ENCODE measurements at regions not wholly inside any gene's neighbourhood (a gene's known extent, or its start where the extent isn't known, plus 50 kb on each side); places are given as distances from the start of the nearest gene placed in this dataset.

DNA sequence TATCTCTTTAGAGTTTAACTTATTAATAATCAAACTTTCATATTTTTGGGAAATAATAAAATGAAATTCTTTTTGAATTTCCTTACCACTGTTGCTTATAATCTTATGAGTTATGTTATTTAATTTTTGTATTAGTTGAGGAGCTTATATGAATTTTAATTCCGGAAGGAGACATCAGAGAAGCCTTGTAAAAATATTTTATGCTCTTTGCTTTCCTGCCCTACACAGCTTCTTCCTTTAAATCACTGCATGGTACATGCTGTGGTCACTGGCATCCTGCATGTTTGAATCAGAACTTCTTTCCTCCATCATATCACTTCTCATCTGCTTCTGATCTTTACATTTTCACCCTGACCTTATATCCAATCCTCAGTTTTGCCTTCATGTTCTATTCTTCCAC is 266.7 kb upstream of the ZSWIM2 start:
- H3K4me3 ChIP-seq (replicated peaks; ENCODE audit: insufficient read depth, low read length), result no peak overlapping the region
- H3K27me3 ChIP-seq (ENCODE audit: insufficient read depth, poor library complexity, severe bottlenecking), result no peaks in the 10 kb centered on the region
- H3K27ac ChIP-seq (replicated peaks), result no peak overlapping the region
- no peak for DNase-seq (ENCODE audit: low read depth in 1 of 2, low spot score in 1 of 2)
- TF ChIP-seq, protein P1, sequence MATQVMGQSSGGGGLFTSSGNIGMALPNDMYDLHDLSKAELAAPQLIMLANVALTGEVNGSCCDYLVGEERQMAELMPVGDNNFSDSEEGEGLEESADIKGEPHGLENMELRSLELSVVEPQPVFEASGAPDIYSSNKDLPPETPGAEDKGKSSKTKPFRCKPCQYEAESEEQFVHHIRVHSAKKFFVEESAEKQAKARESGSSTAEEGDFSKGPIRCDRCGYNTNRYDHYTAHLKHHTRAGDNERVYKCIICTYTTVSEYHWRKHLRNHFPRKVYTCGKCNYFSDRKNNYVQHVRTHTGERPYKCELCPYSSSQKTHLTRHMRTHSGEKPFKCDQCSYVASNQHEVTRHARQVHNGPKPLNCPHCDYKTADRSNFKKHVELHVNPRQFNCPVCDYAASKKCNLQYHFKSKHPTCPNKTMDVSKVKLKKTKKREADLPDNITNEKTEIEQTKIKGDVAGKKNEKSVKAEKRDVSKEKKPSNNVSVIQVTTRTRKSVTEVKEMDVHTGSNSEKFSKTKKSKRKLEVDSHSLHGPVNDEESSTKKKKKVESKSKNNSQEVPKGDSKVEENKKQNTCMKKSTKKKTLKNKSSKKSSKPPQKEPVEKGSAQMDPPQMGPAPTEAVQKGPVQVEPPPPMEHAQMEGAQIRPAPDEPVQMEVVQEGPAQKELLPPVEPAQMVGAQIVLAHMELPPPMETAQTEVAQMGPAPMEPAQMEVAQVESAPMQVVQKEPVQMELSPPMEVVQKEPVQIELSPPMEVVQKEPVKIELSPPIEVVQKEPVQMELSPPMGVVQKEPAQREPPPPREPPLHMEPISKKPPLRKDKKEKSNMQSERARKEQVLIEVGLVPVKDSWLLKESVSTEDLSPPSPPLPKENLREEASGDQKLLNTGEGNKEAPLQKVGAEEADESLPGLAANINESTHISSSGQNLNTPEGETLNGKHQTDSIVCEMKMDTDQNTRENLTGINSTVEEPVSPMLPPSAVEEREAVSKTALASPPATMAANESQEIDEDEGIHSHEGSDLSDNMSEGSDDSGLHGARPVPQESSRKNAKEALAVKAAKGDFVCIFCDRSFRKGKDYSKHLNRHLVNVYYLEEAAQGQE (IDR thresholded peaks at IDR 0.05; ENCODE audit: insufficient replicate concordance, low read depth), result no peak
- TF ChIP-seq SPI1 (IDR thresholded peaks at IDR 0.05; ENCODE audit: borderline replicate concordance, low read depth) (no peak), GABPA (IDR thresholded peaks at IDR 0.05; ENCODE audit: low read depth) (no peak), POLR2AphosphoS5 (IDR thresholded peaks at IDR 0.05; ENCODE audit: low read depth) (no peak)
- TF ChIP-seq, protein P2, sequence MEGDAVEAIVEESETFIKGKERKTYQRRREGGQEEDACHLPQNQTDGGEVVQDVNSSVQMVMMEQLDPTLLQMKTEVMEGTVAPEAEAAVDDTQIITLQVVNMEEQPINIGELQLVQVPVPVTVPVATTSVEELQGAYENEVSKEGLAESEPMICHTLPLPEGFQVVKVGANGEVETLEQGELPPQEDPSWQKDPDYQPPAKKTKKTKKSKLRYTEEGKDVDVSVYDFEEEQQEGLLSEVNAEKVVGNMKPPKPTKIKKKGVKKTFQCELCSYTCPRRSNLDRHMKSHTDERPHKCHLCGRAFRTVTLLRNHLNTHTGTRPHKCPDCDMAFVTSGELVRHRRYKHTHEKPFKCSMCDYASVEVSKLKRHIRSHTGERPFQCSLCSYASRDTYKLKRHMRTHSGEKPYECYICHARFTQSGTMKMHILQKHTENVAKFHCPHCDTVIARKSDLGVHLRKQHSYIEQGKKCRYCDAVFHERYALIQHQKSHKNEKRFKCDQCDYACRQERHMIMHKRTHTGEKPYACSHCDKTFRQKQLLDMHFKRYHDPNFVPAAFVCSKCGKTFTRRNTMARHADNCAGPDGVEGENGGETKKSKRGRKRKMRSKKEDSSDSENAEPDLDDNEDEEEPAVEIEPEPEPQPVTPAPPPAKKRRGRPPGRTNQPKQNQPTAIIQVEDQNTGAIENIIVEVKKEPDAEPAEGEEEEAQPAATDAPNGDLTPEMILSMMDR (IDR thresholded peaks at IDR 0.05; ENCODE audit: insufficient read depth, low read length), result no peak

DNA sequence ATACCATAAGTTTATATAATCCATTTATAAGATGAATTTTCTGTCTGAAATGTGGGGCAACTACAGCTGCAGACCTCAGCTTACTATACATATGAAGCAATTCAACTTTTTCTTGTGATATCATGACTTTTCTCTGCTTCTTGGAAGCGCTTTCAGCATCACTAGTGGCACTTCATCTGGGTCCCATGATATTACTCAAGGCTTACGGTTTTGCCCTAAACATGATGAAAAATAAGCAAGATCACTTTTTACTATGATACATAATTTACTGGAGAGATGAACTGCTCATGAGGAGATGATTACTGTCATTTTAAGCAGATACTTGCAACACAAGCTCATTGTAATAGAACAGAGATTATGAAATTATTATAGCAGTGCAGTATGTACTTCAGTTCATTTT is 258.0 kb upstream of the ZSWIM2 start:
- H3K4me3 ChIP-seq (replicated peaks; ENCODE audit: insufficient read depth, low read length), result no peak overlapping the region
- no peak for TF ChIP-seq SPI1 (IDR thresholded peaks at IDR 0.05; ENCODE audit: borderline replicate concordance, low read depth)
- no peak for TF ChIP-seq POLR2AphosphoS5 (IDR thresholded peaks at IDR 0.05; ENCODE audit: low read depth)
- no peak for TF ChIP-seq GABPA (IDR thresholded peaks at IDR 0.05; ENCODE audit: low read depth)
- TF ChIP-seq, protein P1 (IDR thresholded peaks at IDR 0.05; ENCODE audit: insufficient replicate concordance, low read depth), result no peak
- TF ChIP-seq, protein P2 (IDR thresholded peaks at IDR 0.05; ENCODE audit: insufficient read depth, low read length), result no peak
- H3K27ac ChIP-seq (replicated peaks), result no peak overlapping the region
- no peak for DNase-seq (ENCODE audit: low read depth in 1 of 2, low spot score in 1 of 2)
- H3K27me3 ChIP-seq (ENCODE audit: insufficient read depth, poor library complexity, severe bottlenecking), result no peaks in the 10 kb centered on the region

DNA sequence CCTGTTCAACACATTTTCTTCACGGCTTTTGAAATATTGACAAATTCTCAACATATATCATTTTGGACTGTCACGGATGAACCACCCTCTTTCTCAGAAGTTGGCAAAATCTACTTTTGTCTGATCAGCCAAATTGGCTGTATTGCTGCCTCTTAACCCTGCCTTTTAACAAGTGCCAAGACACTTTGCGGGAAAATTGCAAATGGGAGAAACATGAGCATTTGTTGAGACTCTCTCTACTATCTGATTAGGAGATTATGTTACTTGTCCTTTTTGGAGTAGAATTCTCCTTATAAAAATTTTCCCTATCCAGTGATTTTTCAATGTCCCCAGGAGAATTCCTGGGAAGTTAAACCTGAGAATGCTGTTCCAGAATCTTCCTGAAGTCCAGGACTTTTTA is 256.2 kb upstream of the ZSWIM2 start:
- no peaks in the 10 kb centered on the region for H3K27me3 ChIP-seq (ENCODE audit: insufficient read depth, poor library complexity, severe bottlenecking)
- TF ChIP-seq SPI1 (IDR thresholded peaks at IDR 0.05; ENCODE audit: borderline replicate concordance, low read depth) (no peak), POLR2AphosphoS5 (IDR thresholded peaks at IDR 0.05; ENCODE audit: low read depth) (no peak), GABPA (IDR thresholded peaks at IDR 0.05; ENCODE audit: low read depth) (no peak)
- TF ChIP-seq, protein P2 (IDR thresholded peaks at IDR 0.05; ENCODE audit: insufficient read depth, low read length), result no peak
- TF ChIP-seq, protein P1 (IDR thresholded peaks at IDR 0.05; ENCODE audit: insufficient replicate concordance, low read depth), result no peak
- no peak overlapping the region for H3K27ac ChIP-seq (replicated peaks)
- DNase-seq (ENCODE audit: low read depth in 1 of 2, low spot score in 1 of 2), result no peak
- no peak overlapping the region for H3K4me3 ChIP-seq (replicated peaks; ENCODE audit: insufficient read depth, low read length)
